ENCODE measurements at regions not wholly inside any gene's neighbourhood (a gene's known extent, or its start where the extent isn't known, plus 50 kb on each side); places are given as distances from the start of the nearest gene placed in this dataset.

- TF ChIP-seq CTCF (IDR thresholded peaks at IDR 0.05) (no peak), POLR2A (IDR thresholded peaks at IDR 0.05; ENCODE audit: low read depth) (no peak), POLR2AphosphoS5 (IDR thresholded peaks at IDR 0.05) (no peak), EP300 (IDR thresholded peaks at IDR 0.05) (no peak)
- no peaks in the 10 kb centered on the region for H3K27me3 ChIP-seq
- intact Hi-C loops (cut with DNase I), result no loop called here
- no peak overlapping the region for H3K27ac ChIP-seq (replicated peaks in 1 of 4)
- no peaks in the 10 kb centered on the region for H3K9me3 ChIP-seq
- H3K36me3 ChIP-seq, result no peaks in the 10 kb centered on the region
- no peak for DNase-seq (ENCODE audit: extremely low spot score)
- peaks cover 0 to 14% (median 9%) of the 10 kb centered on the region in 4 donors for H3K4me1 ChIP-seq
- 98% methylated on average over 4 of the region's 4 CpGs for WGBS
- H3K4me3 ChIP-seq, result no peak overlapping the region
These were observed 73.3 kb upstream of the OSMR start for GRCh38 chr5:38772471-38772870.

GRCh38 chr5:38775218-38775840 lies 70.5 kb upstream of the OSMR start:
- no peaks in the 10 kb centered on the region for H3K27me3 ChIP-seq
- 88% methylated on average over 5 of the region's 5 CpGs for WGBS
- no peak overlapping the region for H3K4me3 ChIP-seq
- intact Hi-C loops (cut with DNase I), result no loop called here
- no peaks in the 10 kb centered on the region for H3K36me3 ChIP-seq
- no peak overlapping the region for H3K27ac ChIP-seq (replicated peaks in 1 of 4)
- H3K4me1 ChIP-seq, result peaks cover 0 to 12% (median 6%) of the 10 kb centered on the region in 4 donors
- TF ChIP-seq CTCF (IDR thresholded peaks at IDR 0.05), result no peak
- TF ChIP-seq POLR2A (IDR thresholded peaks at IDR 0.05; ENCODE audit: low read depth), result no peak
- TF ChIP-seq POLR2AphosphoS5 (IDR thresholded peaks at IDR 0.05), result no peak
- no peak for TF ChIP-seq EP300 (IDR thresholded peaks at IDR 0.05)
- DNase-seq (ENCODE audit: extremely low spot score), result no peak
- no peaks in the 10 kb centered on the region for H3K9me3 ChIP-seq

- Histone ChIP-seq H3K27ac (replicated peaks in 1 of 4) (peak overlapping the region in 2 of 4 donors; percentile 10 to 13), H3K9me3 (no peaks in the 10 kb centered on the region), H3K36me3 (no peaks in the 10 kb centered on the region), H3K4me3 (no peak overlapping the region), H3K4me1 (peaks cover 0 to 22% (median 16%) of the 10 kb centered on the region in 4 donors), H3K27me3 (no peaks in the 10 kb centered on the region)
- TF ChIP-seq EP300 (IDR thresholded peaks at IDR 0.05) (no peak), POLR2AphosphoS5 (IDR thresholded peaks at IDR 0.05) (no peak), POLR2A (IDR thresholded peaks at IDR 0.05; ENCODE audit: low read depth) (no peak), CTCF (IDR thresholded peaks at IDR 0.05) (no peak)
- intact Hi-C loops (cut with DNase I), result no loop called here
- no peak for DNase-seq (ENCODE audit: extremely low spot score)
- 46% methylated on average over 6 of the region's 6 CpGs for WGBS
These were observed 69.5 kb upstream of the OSMR start for GRCh38 chr5:38776149-38776896.

GRCh38 chr5:38777111-38777510 lies 68.7 kb upstream of the OSMR start:
- Histone ChIP-seq H3K27ac (replicated peaks in 1 of 4) (no peak overlapping the region), H3K4me1 (peaks cover 0 to 30% (median 22%) of the 10 kb centered on the region in 4 donors), H3K9me3 (no peaks in the 10 kb centered on the region), H3K4me3 (no peak overlapping the region), H3K27me3 (no peaks in the 10 kb centered on the region), H3K36me3 (no peaks in the 10 kb centered on the region)
- WGBS, result 71% methylated on average over 2 of the region's 2 CpGs
- TF ChIP-seq EP300 (IDR thresholded peaks at IDR 0.05), result no peak
- no peak for TF ChIP-seq CTCF (IDR thresholded peaks at IDR 0.05)
- TF ChIP-seq POLR2AphosphoS5 (IDR thresholded peaks at IDR 0.05), result no peak
- TF ChIP-seq POLR2A (IDR thresholded peaks at IDR 0.05; ENCODE audit: low read depth), result no peak
- DNase-seq (ENCODE audit: extremely low spot score), result no peak
- intact Hi-C loops (cut with DNase I), result no loop called here

Measured in esophagus muscularis mucosa (tissue), 4 donors.